ENCODE measurements at regions not wholly inside any gene's neighbourhood (a gene's known extent, or its start where the extent isn't known, plus 50 kb on each side); places are given as distances from the start of the nearest gene placed in this dataset.
"Not testable (repeated sequence)": the region's sequence is repeated elsewhere in the genome, so short reads cannot be mapped to it uniquely, and the experiment has no call there.

DNA sequence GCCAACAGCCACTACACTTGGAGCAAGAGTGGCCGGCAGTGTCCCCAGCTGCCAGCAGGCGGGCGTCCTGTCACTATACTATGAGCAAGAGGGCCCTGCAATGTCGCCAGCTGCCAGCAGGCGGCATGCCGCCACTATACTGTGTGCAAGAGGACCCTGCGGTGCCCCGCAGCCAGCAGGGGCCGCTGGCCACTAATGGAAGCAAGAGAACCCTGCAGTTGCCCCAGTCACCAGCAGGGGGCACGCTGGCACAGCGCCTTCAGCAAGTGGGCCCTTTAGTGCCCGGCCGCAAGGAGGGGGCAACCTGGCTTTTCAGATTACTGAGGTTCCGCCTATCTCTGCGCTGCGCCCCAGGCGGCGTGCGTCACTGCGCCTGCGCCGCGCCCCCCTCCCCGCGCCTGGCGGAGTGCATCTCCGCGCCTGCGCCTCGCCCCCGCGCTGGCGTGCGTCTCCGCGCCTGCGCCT, 53.0 kb upstream of the DUX4 start:
- intact Hi-C loops (cut with micrococcal nuclease); BruUV-seq (replicated peaks); H3K4me2 ChIP-seq (ENCODE audit: insufficient read depth, low read length); H3K4me3 ChIP-seq (replicated peaks in 1 of 3; ENCODE audit: insufficient read depth in 1 of 3, low read depth in 1 of 3, low read length in 3 of 3); CTCF ChIA-PET; H3K9me1 ChIP-seq (replicated peaks; ENCODE audit: control insufficient read depth, extremely low read depth, insufficient read depth, low read length); H4K20me1 ChIP-seq (replicated peaks; ENCODE audit: control insufficient read depth, extremely low read depth, insufficient read depth, low read length); H3K9me3 ChIP-seq (replicated peaks; ENCODE audit: control insufficient read depth, insufficient read depth, low read length); H3K4me1 ChIP-seq (ENCODE audit: control insufficient read depth, extremely low read depth, insufficient read depth, low read length); FAIRE-seq; H3K36me3 ChIP-seq (ENCODE audit: control insufficient read depth in 2 of 2, extremely low read depth in 1 of 2, insufficient read depth in 2 of 2, low read length in 2 of 2); H3K9ac ChIP-seq (replicated peaks; ENCODE audit: extremely low read depth, insufficient read depth, low read length); POLR2A ChIA-PET; H3K79me2 ChIP-seq (ENCODE audit: control insufficient read depth, insufficient read depth, low read length); H3K27ac ChIP-seq (ENCODE audit: insufficient read depth, low read depth, low read length); H3K27me3 ChIP-seq (ENCODE audit: control insufficient read depth in 2 of 2, insufficient read depth in 2 of 2, low read length in 2 of 2); H2AFZ ChIP-seq (ENCODE audit: low read depth, low read length); DNase-seq (ENCODE audit: low read depth, low spot score); dilution Hi-C loops (cut with MboI; ENCODE audit: extremely low pct_ligation_motif_present, low sequenced_read_pairs): not testable (repeated sequence)
- TF ChIP-seq, protein P1, sequence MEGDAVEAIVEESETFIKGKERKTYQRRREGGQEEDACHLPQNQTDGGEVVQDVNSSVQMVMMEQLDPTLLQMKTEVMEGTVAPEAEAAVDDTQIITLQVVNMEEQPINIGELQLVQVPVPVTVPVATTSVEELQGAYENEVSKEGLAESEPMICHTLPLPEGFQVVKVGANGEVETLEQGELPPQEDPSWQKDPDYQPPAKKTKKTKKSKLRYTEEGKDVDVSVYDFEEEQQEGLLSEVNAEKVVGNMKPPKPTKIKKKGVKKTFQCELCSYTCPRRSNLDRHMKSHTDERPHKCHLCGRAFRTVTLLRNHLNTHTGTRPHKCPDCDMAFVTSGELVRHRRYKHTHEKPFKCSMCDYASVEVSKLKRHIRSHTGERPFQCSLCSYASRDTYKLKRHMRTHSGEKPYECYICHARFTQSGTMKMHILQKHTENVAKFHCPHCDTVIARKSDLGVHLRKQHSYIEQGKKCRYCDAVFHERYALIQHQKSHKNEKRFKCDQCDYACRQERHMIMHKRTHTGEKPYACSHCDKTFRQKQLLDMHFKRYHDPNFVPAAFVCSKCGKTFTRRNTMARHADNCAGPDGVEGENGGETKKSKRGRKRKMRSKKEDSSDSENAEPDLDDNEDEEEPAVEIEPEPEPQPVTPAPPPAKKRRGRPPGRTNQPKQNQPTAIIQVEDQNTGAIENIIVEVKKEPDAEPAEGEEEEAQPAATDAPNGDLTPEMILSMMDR (IDR thresholded peaks at IDR 0.05; ENCODE audit: extremely low read depth in 1 of 2, insufficient read depth in 1 of 2, low read depth in 1 of 2, low read length in 2 of 2), result peak in 1 of 2 donors; percentile 9

DNA sequence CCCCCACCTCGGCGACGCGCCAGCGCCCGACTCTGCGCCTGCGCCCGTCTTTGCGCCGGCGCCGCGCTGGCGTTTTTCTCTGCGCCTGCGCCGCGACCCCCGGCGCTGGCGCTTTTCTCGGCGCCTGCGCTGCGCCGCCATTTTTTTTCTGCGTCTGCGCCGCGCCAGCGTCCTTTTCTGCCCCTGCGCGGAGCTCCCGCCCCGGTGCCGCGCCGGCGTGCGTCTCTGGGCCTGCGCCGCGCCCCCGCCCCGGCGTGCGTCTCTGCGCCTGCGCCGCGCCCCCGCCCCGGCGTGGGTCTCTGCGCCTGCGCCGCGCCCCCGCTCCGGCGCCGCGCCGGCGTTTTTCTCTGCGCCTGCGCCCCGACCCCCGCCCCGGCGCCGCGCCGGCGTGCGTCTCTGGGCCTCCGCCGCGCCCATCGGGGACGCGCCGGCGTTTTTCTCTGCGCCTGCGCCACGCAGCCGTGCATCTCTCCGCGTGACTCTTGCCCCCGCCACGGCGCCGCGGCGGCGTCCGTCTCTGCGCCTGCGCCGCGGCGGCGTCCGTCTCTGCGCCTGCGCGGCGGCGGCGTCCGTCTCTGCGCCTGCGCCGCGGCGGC, 52.4 kb upstream of the DUX4 start:
- H3K4me2 ChIP-seq (ENCODE audit: insufficient read depth, low read length); H3K9me1 ChIP-seq (replicated peaks; ENCODE audit: control insufficient read depth, extremely low read depth, insufficient read depth, low read length); FAIRE-seq; H4K20me1 ChIP-seq (replicated peaks; ENCODE audit: control insufficient read depth, extremely low read depth, insufficient read depth, low read length); H3K36me3 ChIP-seq (ENCODE audit: control insufficient read depth in 2 of 2, extremely low read depth in 1 of 2, insufficient read depth in 2 of 2, low read length in 2 of 2); H3K9me3 ChIP-seq (replicated peaks; ENCODE audit: control insufficient read depth, insufficient read depth, low read length); H3K79me2 ChIP-seq (ENCODE audit: control insufficient read depth, insufficient read depth, low read length); H3K9ac ChIP-seq (replicated peaks; ENCODE audit: extremely low read depth, insufficient read depth, low read length); dilution Hi-C loops (cut with MboI; ENCODE audit: extremely low pct_ligation_motif_present, low sequenced_read_pairs); POLR2A ChIA-PET; H2AFZ ChIP-seq (ENCODE audit: low read depth, low read length); H3K27me3 ChIP-seq (ENCODE audit: control insufficient read depth in 2 of 2, insufficient read depth in 2 of 2, low read length in 2 of 2); H3K4me1 ChIP-seq (ENCODE audit: control insufficient read depth, extremely low read depth, insufficient read depth, low read length); DNase-seq (ENCODE audit: low read depth, low spot score); CTCF ChIA-PET; H3K4me3 ChIP-seq (replicated peaks in 1 of 3; ENCODE audit: insufficient read depth in 1 of 3, low read depth in 1 of 3, low read length in 3 of 3); H3K27ac ChIP-seq (ENCODE audit: insufficient read depth, low read depth, low read length); intact Hi-C loops (cut with micrococcal nuclease); BruUV-seq (replicated peaks): not testable (repeated sequence)
